ENCODE measurements at regions not wholly inside any gene's neighbourhood (a gene's known extent, or its start where the extent isn't known, plus 50 kb on each side); places are given as distances from the start of the nearest gene placed in this dataset.

- no peak for TF ChIP-seq POLR2A (IDR thresholded peaks at IDR 0.05)
- TF ChIP-seq CTCF (IDR thresholded peaks at IDR 0.05) = no peak
Measured at GRCh38 chr4:19033816-19034733, 1012.5 kb upstream of the LCORL start.

All from testis (tissue), 2 donors.